8988T (cell line): ENCODE measurements at regions not wholly inside any gene's neighbourhood (a gene's known extent, or its start where the extent isn't known, plus 50 kb on each side); places are given as distances from the start of the nearest gene placed in this dataset.

Source experiments
- DNase-seq: peaks from one replicate; pipeline ENCODE4 v3.0.0; 2011

- DNase-seq: no peak
Measured at GRCh38 chr20:60725311-60725906, 526.7 kb upstream of the CDH4 start.

GRCh38 chr20:60727425-60727824 lies 524.6 kb upstream of the CDH4 start:
- no peak for DNase-seq

GRCh38 chr20:60728705-60729104 lies 523.4 kb upstream of the CDH4 start:
- no peak for DNase-seq

GRCh38 chr20:60729135-60729900 lies 522.7 kb upstream of the CDH4 start:
- no peak for DNase-seq

GRCh38 chr20:60732322-60732721 lies 519.7 kb upstream of the CDH4 start:
- DNase-seq: no peak

- DNase-seq: no peak
Measured at GRCh38 chr20:60748086-60748485, 504.0 kb upstream of the CDH4 start.

- DNase-seq: no peak
Measured at GRCh38 chr20:60749804-60750602, 502.1 kb upstream of the CDH4 start.

GRCh38 chr20:60750909-60751308 lies 501.2 kb upstream of the CDH4 start:
- no peak for DNase-seq

GRCh38 chr20:60751826-60752225 lies 500.2 kb upstream of the CDH4 start:
- DNase-seq: no peak

- DNase-seq: no peak
Measured at GRCh38 chr20:60752741-60753420, 499.2 kb upstream of the CDH4 start.

GRCh38 chr20:60754856-60755255 lies 497.2 kb upstream of the CDH4 start:
- DNase-seq: no peak

- DNase-seq: no peak
Measured at GRCh38 chr20:60759651-60760050, 492.4 kb upstream of the CDH4 start.

GRCh38 chr20:60760256-60761000 lies 491.6 kb upstream of the CDH4 start:
- DNase-seq: no peak

- DNase-seq: no peak
Measured at GRCh38 chr20:60761056-60761455, 491.0 kb upstream of the CDH4 start.

- no peak for DNase-seq
Measured at GRCh38 chr20:60762386-60762785, 489.7 kb upstream of the CDH4 start.

- DNase-seq: no peak
Measured at GRCh38 chr20:60764328-60764727, 487.7 kb upstream of the CDH4 start.

- no peak for DNase-seq
Measured at GRCh38 chr20:60764771-60765170, 487.3 kb upstream of the CDH4 start.

GRCh38 chr20:60765821-60766403 lies 486.1 kb upstream of the CDH4 start:
- DNase-seq: no peak

- no peak for DNase-seq
Measured at GRCh38 chr20:60768216-60768615, 483.8 kb upstream of the CDH4 start.

GRCh38 chr20:60780388-60781025 lies 471.6 kb upstream of the CDH4 start:
- no peak for DNase-seq

GRCh38 chr20:60782959-60783625 lies 469.0 kb upstream of the CDH4 start:
- DNase-seq: no peak
